H1 (cell line): ENCODE measurements at regions not wholly inside any gene's neighbourhood (a gene's known extent, or its start where the extent isn't known, plus 50 kb on each side); places are given as distances from the start of the nearest gene placed in this dataset.

ENCODE experiments used
- CHD1 ChIP-seq: IDR thresholded peaks from 2 replicates; pipeline ENCODE4 v1.6.1; 2012; ENCODE audit warnings: low read depth, low read length, improper control_type of control experiment
- CTCF ChIP-seq, 3 experiments: IDR thresholded peaks; 1 replicate in 2 of 3; 2 replicates in 1 of 3; pipeline versions ENCODE4 v1.5.1 to v1.6.1; 2011; ENCODE audit warnings: low read length in 3 of 3, mild to moderate bottlenecking in 3 of 3, inconsistent platforms in 2 of 3, low read depth in 1 of 3, moderate library complexity in 1 of 3; ENCODE audit not compliant: insufficient read depth in 1 of 3; ENCODE audit errors: control extremely low read depth in 1 of 3
- SIX5 ChIP-seq: IDR thresholded peaks from 2 replicates; pipeline ENCODE4 v1.6.1; 2011; ENCODE audit warnings: mild to moderate bottlenecking, low read depth, low read length
- TCF12 ChIP-seq: IDR thresholded peaks from 2 replicates; pipeline ENCODE4 v1.6.1; 2011; ENCODE audit warnings: low read depth, mild to moderate bottlenecking, low read length
- TEAD4 ChIP-seq: IDR thresholded peaks from 2 replicates; pipeline ENCODE4 v1.6.1; 2012; ENCODE audit warnings: low read depth, low read length, inconsistent platforms, mixed read lengths

- TF ChIP-seq CTCF (IDR thresholded peaks at IDR 0.05; ENCODE audit: control extremely low read depth in 1 of 3, insufficient read depth in 1 of 3, low read depth in 1 of 3, low read length in 3 of 3): no peak
- TF ChIP-seq TEAD4: no peak
- no peak for TF ChIP-seq SIX5
- TF ChIP-seq TCF12: no peak
- no peak for TF ChIP-seq CHD1
Observed at GRCh38 chr9:17862101-17862500, 283.2 kb downstream of the SH3GL2 start (continued).
